NCI-H2107 (cell line): ENCODE measurements at regions not wholly inside any gene's neighbourhood (a gene's known extent, or its start where the extent isn't known, plus 50 kb on each side); places are given as distances from the start of the nearest gene placed in this dataset.

ENCODE experiments used
- DNase-seq: peaks from one replicate; lab custom pipeline; 2025; lab: John Stamatoyannopoulos, UW

DNA sequence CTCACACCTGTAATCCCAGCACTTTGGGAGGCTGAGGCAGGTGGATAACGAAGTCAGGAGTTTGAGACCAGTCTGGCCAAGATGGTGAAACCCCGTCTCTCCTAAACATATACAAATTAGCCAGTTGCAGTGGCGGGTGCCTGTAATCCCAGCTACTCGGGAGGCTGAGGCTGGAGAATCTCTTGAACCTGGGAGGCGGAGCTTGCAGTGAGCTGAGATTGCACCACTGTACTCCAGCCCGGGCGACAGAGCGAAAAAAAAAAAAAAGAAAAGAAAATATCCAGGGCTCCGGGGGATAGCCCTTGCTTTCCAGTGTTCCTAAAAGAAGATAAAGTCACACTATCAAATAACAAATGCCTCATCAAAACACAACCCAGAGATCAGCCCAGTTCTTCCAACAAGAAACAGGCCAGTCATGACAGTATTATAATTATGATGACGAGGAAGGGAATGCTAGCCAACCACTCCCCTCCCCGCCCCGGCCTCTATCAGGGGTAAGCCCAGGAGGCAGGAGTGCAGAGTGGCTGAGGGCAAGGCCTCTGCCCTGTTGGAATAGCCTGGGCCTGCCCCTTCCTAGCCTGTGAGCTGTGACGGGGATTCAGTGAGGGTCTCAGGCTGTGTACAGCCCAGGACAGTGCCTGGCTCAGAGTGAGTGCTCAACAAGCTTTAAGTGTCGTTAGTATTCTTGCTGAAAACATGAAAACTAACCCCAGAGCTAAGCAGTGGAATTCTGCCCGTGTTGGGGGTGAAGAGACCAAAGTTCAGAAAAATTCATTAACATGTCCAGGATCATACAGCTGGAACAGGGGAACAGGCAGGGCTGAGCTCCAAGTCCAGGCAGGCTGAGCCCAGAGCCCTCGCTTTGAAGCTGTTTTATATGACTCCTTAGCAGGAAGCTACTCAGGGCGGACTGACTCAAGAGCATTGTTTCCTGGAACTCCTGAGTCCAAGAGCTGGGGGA lies 54.3 kb downstream of the FAM241B start:
- DNase-seq = no peak

DNA sequence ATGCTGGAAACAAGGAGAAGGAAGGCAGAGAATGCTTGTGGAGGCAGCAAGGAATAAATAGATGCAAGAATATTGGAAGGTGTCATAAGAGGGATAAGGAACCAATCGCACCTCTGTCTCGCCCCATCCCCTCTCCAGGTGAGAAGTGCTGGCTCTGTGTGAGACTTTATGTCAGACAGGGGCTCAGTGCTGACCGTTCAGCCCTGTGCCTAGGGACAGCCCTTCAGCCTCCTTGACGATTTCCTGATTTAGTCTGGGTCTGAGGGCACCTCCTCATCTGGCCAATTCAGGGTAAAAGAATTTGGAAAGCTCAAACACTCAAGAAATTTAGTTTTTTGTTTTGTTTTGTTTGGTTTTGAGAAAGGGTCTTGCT lies 54.9 kb downstream of the FAM241B start:
- DNase-seq = no peak

DNA sequence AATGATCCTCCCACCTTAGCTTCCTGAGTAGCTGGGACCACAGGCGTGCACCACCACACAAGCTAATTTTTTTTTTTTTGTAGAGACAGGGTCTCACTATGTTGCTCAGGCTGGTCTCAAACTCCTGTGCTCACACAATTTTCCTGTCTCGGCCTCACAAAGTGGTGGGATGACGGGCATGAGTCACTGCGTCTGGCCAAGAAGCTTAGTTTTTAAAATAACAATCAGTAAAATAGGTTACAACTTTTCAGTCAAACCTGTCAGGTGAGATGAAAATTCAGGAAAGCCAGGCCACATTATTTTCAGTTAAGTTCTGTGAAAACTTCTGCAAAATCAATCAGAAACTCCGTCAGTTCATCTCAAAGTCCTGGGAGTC lies 55.4 kb downstream of the FAM241B start:
- DNase-seq = no peak

DNA sequence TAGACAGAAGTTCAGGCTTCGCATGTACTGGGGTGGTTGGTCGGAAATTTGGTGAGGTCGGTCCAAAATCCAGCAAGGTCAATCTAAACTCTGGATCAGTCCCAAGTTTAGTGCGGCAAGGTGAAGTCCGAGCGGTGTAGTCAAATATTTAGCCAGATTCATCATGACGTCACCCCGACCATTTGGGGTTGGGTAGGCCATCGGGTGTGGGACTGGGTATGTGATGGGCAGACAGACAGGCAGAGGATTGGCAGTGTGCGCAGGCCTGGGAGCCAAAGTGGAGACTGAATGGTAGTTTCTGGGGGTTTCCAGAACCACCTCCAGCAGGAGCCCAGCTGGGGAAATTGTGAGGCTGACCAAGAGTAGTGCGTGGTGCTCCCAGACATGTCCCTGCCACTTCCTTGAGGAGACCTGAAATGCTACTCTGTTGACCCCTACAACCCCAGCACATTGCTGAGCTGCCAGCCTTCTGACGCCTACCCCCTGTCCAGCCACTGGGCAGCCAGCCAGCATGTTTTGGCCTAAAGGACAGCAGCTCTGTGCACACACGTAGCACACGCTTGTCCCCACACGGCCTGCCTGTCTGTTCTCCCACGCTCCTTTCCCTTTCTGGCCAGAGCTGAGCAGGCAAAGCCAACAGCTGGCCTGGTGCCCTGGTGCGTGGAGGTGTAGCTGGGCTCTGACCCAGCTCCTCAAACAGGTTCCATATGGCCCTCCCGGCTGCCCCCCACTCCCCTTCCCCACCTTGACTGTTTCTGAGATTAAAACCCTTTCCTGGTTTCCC lies 55.9 kb downstream of the FAM241B start:
- no peak for DNase-seq

DNA sequence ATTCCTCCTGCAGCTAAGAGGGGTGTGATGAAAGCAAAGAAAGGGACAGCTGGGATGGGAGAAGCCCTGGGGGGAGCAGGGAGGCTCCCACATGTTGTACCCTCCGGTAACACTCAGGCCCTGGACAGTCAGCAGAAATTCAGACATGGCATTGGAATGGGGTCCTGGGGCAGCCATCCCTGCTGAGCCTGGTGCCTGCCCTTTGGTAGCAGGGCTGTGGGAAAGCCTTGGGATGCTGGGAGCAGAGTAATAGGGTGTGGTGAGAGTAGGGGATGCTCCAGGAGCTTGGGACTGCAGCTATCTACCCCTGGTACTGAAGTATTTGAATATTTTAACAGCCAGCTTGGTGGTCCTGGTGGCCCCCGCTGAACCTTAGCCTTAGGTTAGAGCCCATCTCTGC lies 56.8 kb downstream of the FAM241B start:
- DNase-seq = no peak

DNA sequence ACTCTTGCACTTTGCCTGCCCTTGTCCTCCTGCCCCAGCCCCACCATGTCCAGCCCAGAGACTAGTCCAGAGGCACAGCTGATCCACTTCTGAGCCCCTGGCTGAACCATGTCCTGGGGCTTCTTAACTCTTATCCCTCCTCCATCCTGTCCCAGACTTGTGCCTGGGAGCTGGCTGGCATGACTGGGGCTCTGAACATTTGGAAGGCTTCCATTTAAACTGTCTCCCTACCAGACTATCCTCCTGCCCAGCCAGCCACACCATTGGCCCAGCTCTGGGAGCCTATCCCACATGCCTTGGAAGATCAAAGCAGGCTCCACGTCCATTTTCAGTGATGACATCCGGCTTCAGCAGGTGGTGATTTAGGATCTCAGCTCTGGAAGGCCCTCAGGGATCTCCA lies 57.4 kb downstream of the FAM241B start:
- DNase-seq = no peak

DNA sequence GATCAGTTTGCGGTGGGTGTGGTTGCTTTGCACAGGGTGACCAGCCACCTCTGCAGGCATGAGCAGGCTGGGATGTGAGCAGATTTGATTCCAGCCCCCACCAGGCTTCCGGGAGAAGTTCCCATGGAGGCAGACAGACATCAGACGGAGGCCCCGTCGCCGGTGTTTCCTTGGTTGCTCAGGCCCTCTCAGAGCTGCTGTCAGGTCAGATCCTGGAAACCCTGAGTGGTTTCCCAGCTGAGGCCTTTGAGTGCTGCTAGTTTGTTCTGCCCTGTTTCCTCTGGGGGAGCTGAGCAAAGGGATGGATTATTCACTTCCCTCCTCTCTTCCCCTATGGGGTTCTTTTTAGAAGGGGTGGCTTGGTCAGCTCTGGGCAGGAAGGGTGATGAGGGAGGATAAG lies 62.2 kb downstream of the FAM241B start:
- DNase-seq = no peak

DNA sequence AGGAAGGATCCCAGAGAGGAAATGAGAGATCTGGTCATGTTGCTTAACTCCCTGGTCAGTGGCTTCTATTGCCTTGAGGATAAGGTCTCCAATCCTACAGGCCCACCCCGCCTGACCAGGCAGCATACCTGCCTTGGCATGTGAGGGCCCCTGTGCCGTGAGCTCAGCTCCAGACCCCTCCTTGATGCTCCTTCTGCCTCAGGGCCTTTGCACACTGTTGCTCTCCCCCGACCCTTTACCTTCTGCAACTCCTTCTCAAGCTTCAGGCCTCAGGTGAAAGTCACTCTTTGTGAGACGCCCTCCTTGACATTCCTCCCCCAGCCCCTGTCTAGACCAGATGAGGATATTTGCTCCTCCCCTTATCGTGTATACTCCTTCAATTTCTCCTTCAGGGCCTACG lies 62.8 kb downstream of the FAM241B start:
- no peak for DNase-seq

DNA sequence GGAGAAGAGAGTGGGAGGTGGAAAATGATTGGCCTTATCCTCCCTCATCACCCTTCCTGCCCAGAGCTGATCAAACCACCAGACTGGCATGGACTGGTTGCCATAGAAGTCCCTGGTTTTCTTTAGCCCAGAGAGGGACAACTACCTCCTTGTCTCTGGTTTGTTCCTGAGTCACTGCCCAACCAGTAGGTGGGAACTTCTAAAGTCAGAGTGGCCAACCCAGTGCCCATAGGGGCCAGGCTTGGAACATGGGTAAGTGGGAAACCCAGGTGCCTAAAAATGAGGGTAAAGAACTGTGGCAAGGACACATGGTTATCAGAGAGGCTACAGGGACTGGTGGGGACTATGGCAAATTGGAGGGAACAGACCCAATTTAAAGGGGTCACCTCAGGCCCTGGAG lies 63.8 kb downstream of the FAM241B start:
- no peak for DNase-seq

DNA sequence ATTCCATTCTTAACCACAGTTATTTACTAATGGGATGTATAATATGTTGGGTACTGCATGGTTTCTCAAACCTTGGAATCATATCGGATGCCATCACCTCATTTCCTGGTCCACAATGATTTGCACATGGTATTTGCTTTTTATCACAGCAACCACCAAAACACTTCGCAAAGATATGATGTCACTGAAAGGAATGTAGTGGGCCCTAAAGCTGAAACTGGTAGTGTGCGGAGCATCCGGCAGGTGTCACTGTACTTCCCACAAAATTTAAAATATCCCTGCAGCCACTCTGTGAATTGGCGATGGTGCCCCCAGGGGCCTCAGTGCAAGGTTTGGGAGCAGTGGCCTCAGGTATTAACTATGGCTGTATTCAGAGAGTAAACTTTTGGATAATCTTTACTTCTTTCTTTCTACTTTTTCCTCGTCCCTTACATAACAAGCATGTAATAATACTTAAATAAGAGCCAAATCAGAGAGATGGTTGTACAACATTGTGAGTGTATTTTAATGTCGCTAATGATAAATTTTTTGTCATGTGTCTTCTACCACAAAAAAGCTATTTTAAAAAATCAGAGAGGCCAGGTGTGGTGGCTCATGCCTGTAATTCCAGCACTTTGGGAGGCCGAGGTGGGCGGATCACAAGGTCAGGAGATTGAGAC lies 66.2 kb downstream of the FAM241B start:
- no peak for DNase-seq

DNA sequence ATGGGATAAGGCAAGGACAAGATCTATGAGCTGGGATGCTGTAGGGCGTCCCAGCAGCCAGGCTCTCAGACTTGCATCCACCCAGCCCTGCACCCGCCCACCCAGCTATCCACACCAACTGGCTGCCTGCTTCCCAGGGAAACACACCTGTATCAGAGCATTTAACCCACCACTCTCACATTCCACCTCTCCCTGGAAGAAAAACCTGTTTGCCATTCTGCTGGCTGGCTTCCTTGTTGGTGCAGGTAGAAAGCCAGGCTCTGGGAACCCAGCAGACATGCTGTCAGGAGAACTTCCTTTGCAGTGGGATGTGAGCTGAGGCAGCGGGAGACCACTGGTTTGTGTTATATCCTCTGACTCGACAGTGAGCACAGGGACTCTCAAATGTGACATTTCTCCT lies 67.0 kb downstream of the FAM241B start:
- no peak for DNase-seq

DNA sequence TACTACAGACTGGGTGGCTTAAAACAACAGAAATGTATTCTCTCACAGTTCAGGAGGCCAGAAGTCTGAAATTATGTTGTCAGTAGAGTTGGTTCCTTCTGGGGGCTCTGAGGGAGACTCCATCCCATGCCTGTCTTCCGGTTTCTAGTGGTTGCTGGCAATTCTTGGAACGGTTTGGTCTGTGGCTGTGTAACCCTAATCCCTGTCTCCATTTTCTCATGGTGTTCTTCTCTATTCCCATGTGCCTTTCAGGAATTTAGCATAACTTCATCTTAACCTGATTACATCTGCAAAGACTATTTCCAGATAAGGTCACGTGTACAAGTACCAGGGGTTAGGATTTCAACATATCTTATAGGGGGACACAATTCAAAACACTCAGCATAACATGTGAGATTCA lies 73.2 kb downstream of the FAM241B start:
- no peak for DNase-seq

DNA sequence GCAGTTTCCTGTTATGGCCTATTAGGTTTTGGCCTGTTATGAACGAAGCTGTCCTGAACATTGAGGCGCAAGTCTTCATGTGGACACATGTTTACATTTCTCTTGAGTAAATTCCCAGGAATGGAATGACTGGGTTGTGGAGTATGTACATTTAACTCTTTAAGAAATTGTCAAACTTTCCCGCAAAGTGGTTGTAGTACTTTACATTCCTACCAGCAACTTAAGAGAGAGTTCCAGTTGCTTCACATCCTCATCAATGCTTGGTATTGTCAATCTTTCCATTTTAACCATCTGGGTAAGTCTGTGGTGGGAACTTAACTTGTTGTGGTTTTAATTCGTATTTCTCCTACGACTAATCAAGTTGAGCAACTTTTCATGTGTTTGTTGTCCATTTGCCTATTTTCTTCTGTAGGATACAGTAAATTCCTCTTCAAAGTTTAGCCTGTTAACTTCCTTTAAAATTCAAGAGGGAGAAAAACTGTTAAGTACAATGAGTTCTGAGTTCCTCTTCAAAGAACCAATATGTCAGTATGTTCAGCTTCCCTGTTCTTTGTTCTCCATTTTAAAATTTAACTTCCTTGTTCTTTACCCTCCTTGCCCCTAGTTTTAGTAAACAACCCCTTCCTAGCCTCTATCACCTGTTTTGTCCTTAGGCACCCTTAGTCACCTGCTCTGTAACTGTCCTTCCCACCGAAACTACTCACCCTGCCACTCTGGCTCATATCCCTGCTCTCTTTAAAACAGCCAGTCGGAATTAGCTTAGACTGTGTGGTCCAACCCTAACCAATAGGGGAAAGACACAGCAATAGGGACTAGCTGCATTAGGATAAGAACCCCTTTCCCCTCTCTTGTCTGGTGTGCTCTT lies 74.0 kb downstream of the FAM241B start:
- no peak for DNase-seq

DNA sequence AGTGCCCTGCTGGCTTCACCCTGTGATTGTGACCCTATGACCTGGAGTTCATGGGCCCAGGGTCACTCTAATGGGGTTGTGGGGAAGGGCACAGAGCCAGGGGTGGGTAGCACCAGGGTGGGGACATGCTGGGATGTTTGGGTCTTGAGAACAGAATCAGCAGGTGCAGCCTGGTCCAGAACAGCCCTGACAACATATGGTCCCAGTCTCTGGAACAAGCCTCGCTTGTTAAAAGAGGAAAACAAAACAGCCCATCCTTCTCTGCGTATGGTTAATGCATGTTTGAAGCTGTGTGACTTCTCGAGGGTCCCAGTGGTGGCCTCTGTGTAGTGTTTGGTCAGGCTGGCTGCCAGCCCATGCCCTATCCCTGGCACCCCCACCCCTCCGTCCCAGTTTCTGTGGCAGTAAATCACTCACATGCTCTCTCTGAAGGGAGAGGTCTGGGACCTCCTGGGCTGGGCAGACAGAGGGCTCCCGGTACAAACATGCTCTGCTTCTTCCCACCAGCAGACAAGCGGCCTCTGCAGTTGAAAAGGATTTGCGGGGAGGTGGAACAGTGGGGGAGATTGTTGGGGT lies 79.4 kb downstream of the FAM241B start:
- no peak for DNase-seq

DNA sequence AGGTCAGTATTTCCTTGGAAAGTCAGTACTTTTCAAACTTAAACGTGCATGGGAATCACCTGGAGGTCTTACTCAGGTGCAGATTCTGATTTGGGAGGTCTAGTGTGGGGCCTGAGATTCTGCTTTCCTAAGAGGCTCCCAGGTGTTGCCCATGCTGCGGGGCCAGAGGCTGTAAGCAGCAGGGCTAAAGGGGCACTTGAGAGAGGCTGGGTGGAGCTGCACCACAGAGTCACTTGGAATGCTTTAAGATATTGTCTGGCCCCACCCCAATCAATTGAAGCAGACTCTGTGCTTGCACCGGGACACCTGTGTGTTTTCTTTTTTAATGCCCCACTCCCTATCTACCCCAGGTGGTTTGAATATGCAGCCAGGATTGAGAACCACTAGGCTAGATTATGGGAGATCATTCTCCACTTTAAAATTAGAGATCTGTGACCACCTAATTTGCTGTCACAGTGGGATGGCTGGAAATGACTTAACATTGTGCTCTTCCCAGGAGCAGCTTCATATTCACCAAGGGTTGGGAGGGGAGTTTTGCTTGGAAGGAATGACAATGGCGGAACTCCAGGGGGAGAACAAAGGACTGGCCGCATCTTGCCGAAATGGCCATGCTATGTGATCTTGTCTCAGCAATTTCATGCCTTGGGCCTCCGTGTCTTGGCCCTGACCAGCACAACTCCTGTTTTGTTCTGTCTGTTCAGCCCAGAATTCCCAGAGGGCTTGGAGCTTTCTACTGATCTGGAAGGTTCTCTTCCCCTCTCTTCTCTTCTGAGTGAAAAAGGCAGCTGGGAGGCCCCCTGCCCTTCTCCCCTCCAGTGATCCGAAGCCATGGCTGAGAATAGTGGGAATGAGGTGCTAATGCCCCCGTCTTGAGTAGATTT lies 80.2 kb downstream of the FAM241B start:
- DNase-seq = no peak

DNA sequence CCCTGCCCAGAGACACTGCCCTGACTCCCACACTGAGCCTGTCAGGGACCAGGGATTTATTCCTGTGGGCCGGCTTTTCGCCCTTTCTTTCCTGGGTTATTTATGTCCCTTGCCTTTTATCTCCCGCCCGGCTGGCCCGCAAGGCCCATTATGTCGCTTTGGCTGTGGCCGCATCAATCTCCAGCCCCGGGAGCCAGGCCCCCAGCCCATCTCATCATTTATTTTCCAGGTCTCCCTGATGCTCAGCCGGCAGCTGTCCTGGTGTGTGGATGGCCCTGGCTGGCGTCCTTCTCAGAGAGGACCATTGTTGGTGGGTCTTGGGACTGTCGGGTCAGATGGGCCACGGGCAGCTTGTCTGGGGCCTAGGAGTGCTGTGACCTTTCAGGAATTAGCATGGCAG lies 82.3 kb downstream of the FAM241B start:
- no peak for DNase-seq

DNA sequence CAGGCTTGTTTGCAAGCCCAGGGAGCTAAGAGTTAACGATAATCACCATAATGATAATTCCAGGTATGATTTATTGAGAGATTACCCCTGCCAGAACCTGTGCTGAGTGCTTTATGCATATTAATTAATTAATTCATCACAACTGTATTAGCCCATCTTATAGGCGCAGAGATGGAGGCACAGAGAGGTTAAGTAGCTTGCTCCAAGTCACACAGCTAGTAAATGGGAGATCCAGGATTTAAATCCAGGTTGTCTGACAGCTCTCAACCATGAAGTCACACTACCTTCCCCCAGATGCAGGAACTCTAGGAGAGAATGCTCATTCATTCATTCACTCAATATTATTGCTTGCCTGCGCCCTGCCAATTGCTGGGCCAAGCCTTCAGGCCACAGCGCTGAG lies 84.5 kb downstream of the FAM241B start:
- no peak for DNase-seq

DNA sequence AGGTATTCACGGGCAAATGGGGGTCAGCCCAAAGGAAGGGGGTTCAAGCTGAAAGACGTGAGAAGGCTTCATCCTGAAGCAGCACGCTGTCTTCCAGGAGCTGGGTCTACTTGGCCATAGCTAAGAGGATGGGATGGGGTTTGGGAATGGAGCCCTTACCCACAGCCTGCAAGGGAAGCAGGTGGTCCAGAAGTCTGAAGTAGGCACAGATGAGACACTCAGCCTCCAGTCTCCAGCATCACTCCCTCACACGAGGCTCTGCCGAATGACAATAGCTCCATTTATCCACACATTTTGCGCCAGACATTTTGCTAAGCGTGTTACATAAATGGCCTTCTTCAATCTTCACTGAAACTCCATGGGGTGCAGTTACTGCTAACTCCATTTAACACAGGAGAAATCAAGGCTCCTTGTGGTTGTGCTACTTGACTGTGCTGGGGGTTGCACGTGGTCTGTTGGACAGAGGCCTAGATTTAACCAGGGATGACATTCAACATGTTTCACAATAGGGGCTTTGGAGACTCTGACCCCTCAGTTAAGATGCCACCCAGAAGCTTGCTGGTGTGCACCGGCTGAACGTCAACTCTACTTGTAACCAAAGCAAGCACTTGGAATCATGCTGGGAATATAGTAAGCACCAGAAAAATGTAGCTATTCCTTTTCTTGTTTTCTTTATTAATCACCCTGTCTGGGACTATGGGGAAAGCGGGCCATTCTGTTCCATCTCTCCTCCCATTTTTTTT lies 85.3 kb downstream of the FAM241B start:
- no peak for DNase-seq

DNA sequence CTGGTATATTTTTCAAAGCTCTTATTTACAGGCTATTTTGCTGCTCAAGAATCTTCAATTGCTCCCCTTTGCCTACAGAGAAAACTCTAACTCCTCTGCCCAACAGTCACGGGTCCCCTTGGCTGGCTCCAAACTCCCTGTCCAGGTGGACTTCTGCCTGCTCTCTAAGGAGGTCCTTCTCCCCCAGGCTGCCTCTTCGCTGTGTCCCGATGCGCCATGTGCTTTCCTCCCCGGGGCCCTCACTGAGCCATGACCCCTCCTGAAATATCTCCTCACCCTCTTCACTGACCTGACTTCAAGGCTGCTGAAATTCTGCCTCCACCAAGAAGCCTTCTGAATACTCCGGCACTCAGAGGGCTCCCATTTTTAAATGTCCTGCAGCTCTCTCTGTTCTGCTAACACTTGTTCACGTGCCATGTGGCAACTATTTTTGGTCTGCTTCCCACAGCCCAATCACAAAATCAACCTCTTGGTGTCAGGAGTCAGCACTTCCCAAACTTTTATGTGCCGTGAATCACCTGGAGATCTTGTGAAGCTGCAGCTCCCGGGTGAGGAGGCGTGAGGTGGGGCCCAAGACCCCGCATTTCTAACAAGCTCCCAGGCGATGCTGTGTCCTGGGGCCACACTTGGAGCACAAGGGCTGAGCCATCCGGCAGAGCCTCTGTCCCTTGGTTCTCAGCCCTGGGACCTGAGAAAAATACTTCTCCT lies 85.7 kb upstream of the COL13A1 start:
- DNase-seq = no peak
